ENCODE measurements at regions not wholly inside any gene's neighbourhood (a gene's known extent, or its start where the extent isn't known, plus 50 kb on each side); places are given as distances from the start of the nearest gene placed in this dataset.

DNA sequence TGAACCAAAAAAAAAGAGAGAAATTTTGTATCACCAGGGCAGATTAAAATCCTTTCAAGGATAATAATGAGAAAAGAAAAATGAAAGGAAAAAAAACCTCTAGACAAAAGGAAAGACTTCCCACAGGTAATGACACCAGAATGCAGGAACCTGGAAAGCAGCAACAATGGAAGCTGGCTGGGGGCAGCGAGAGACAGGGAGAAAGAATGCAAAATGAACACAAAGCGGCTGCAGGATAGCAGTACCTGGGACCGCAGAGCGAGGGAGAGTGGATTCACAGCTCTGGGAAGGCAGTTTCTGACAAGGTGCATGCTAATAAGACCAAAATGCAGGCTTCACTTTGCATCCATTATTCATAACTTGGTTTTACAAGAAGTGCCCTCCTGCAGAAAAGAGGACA, 349.0 kb downstream of the SIPA1L2 start:
- no peak for DNase-seq (ENCODE audit: low spot score)

DNA sequence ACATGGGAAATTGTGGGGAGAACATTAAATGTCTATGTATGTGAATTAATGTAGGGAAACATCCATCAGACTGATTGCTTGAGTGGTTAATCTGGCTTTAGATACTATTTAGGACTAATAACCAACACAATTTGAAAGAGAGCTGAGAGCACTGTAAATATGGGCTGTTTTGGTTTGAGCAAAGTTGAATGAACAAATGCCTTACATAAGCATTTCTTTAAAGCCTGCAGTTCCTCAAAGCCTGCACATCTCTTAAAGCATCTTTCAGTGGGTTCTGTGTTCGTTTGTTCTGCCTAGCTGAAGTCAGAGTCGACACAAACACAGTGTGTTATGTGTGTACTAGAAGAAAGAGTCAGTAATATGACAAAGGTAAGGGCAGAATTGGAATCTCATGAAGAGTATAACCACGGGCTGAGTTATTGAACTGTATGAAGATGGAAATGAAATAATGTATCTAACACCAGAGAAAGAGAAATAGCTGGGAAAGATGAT, 350.0 kb downstream of the SIPA1L2 start:
- DNase-seq (ENCODE audit: low spot score), result no peak

- no peak for DNase-seq (ENCODE audit: low spot score)
Measured at GRCh38 chr1:232278925-232279324, 351.0 kb downstream of the SIPA1L2 start.

- no peak for DNase-seq (ENCODE audit: low spot score)
Measured at GRCh38 chr1:232276651-232277050, 353.3 kb downstream of the SIPA1L2 start.

DNA sequence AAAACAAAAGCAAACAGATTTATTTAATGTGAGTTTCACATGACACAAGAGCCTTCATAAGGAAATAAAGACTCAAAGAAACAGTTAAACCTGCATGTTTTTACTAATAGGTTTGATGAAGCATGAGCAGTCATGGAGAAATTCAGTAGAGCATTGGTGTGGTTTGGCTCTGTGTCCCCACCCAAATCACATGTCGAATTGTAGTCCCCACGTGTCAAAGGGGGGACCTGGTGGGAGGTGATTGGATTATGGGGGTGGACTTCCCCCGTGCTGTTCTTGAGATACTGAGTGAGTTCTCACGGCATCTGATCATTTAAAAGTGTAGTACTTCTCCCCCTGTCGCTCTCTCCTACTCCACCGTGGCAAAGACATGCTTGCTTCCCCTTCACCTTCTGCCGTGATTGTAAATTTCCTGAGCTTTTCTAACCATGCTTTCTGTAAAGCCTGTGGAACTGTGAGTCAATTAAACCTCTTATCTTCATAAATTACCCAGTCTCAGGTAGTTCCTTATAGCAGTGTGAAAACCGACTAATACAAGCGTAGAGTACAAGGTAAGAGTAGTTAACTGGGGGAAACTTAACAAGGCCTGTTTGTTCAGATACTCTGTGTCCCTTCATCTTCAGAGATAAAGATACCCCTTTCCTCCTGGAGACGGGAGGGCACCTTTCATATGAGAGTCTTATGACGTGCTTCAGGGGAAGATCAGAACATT, 354.8 kb downstream of the SIPA1L2 start:
- DNase-seq (ENCODE audit: low spot score), result no peak

- no peak for DNase-seq (ENCODE audit: low spot score)
Measured at GRCh38 chr1:232274236-232274855, 355.6 kb downstream of the SIPA1L2 start.

- no peak for DNase-seq (ENCODE audit: low spot score)
Measured at GRCh38 chr1:232273011-232273410, 356.9 kb downstream of the SIPA1L2 start.

- DNase-seq (ENCODE audit: low spot score), result no peak
Measured at GRCh38 chr1:232271991-232272589, 357.8 kb downstream of the SIPA1L2 start.

DNA sequence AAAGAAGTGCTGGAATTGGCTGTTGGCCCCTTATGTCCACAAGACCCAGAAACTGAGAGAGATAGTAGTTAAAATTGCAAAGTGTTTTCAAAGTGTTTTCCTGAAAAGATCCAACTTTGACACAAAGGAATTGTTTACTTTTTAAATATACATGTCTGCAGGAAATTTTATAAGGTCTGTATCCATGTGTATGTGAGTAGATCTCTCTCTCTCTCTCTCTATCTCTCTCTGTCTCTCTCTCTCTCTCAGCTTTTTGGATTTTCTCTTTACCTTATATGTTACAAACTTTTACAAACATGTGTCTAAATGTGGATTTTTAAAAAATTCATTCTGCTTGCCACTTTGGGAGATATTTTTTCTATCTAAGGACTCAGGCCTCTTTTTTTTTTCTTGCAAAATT, 358.6 kb downstream of the SIPA1L2 start:
- no peak for DNase-seq (ENCODE audit: low spot score)

DNA sequence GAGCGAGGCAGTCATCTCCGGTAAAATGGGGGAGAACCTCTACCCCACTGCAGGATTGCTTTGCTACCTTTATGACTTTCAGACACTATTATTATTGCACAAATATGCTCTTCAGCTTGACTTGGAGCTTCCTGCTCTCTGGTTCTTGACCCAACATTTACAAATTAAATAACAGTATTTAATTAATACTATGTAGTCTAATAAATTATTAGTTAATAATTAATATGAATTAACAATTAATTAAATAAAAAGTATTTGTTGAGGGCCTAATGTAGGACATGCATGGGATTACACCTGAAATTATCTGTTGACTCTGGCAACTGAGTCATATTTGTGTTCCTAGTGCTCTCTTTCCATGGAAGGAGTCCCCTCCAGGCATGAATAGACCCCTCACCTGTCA, 359.9 kb downstream of the SIPA1L2 start:
- no peak for DNase-seq (ENCODE audit: low spot score)

- DNase-seq (ENCODE audit: low spot score), result no peak
Measured at GRCh38 chr1:232267837-232268598, 361.9 kb downstream of the SIPA1L2 start.

GRCh38 chr1:232267092-232267836, 362.7 kb downstream of the SIPA1L2 start:
- DNase-seq (ENCODE audit: low spot score), result no peak

GRCh38 chr1:232263452-232263851, 366.5 kb downstream of the SIPA1L2 start:
- no peak for DNase-seq (ENCODE audit: low spot score)

DNA sequence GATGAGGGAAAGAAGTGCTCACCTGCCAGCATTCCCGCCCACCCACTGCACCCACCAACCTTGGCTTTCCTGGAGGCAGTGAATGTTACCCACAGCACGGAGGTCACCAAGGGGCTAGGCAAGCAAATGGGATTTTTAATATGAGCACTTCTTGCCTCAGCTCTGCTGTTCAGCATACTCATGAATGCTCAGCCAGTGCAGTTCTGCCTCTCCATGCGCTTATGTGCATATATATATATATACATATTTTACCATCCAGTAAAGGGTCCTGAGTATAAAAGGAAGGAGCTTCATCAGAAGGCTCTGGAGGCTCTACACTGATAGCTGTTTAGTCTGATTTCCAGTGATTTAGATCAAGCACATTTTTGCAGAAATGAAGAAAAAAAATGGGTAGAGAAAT, 366.9 kb downstream of the SIPA1L2 start:
- DNase-seq (ENCODE audit: low spot score), result no peak

- no peak for DNase-seq (ENCODE audit: low spot score)
Measured at GRCh38 chr1:232260861-232261260, 369.1 kb downstream of the SIPA1L2 start.

GRCh38 chr1:232260045-232260444, 369.9 kb downstream of the SIPA1L2 start:
- no peak for DNase-seq (ENCODE audit: low spot score)

DNA sequence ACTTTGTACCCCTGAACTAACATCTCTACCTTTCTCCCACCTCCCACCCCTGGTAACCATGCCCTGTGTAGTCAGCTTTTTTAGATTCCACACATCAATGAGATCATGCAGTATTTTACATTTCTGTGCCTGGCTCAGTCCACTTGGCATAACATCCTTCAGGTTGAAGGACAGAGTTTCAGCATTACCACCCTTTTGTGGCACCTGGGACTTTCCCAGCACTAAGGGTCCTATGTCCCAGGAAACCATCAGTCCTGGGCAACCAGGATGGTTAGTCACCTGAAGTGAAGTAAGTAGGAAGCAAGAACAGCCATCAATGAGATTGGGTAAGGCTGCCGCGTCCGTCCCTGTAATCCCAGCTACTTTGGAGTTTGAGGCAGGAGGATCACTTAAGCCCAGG, 370.6 kb downstream of the SIPA1L2 start:
- DNase-seq (ENCODE audit: low spot score), result no peak

GRCh38 chr1:232252546-232253118, 377.3 kb downstream of the SIPA1L2 start:
- DNase-seq (ENCODE audit: low spot score), result no peak

DNA sequence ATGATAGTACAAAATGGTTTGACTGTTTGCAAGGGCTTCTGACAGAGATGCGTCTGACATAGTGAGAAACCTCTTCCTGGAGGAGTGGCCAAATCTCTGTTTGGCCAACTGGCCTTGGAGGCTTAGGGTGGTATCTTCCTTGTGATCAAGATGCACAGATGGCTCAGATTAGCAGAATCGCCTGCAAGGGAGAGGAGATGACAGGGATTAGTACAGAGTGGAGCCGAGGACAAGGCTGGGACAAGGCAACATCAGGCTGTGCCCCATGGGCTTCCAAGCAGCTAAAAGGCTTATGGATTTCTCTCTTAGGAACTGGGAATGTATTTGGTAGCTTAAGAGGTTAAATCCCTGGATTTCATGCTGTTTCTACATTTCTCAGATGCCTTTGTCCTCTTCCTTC, 379.1 kb downstream of the SIPA1L2 start:
- no peak for DNase-seq (ENCODE audit: low spot score)

GRCh38 chr1:232249861-232250777, 379.8 kb downstream of the SIPA1L2 start:
- DNase-seq (ENCODE audit: low spot score), result no peak
